Fibroblast of lung (primary cell): ENCODE measurements at regions not wholly inside any gene's neighbourhood (a gene's known extent, or its start where the extent isn't known, plus 50 kb on each side); places are given as distances from the start of the nearest gene placed in this dataset.

Experiments
- CTCF ChIP-seq, 2 donors: IDR thresholded peaks in 1 of 2; conservative IDR thresholded peaks in 1 of 2; 1 replicate in 1 of 2; 2 replicates in 1 of 2; pipeline ENCODE4 v1.5.1; 2011 to 2012; ENCODE audit warnings: low read length in 2 of 2, control low read depth in 1 of 2, inconsistent platforms in 1 of 2, low read depth in 1 of 2, mild to moderate bottlenecking in 1 of 2
- EZH2 ChIP-seq: IDR thresholded peaks from 2 replicates; pipeline ENCODE4 v1.5.1; 2012; ENCODE audit warnings: low read length, control low read depth, mild to moderate bottlenecking; ENCODE audit errors: missing control alignments

- TF ChIP-seq CTCF (conservative IDR thresholded peaks at IDR 0.05 in 1 of 2, IDR thresholded peaks at IDR 0.05 in 1 of 2; ENCODE audit: low read depth in 1 of 2, low read length in 2 of 2) (no peak), EZH2 (no peak)
Observed at GRCh38 chr4:152094970-152095700, 334.3 kb upstream of the GATB start.
